WTC11 (cell line): ENCODE measurements at regions not wholly inside any gene's neighbourhood (a gene's known extent, or its start where the extent isn't known, plus 50 kb on each side); places are given as distances from the start of the nearest gene placed in this dataset.

Experiments
- ARID4B ChIP-seq: sonication (generic); formaldehyde crosslinking; IDR thresholded peaks from 2 replicates; pipeline ENCODE4 v1.8.0; 2023; ENCODE audit warnings: missing genetic modification reagents, mild to moderate bottlenecking, borderline replicate concordance
- ATF3 ChIP-seq: sonication (generic); formaldehyde crosslinking; conservative IDR thresholded peaks from 2 replicates; pipeline ENCODE4 v1.8.1; 2022; ENCODE audit warnings: mild to moderate bottlenecking, missing genetic modification reagents
- ATF6 ChIP-seq: sonication (generic); formaldehyde crosslinking; IDR thresholded peaks from 2 replicates; pipeline ENCODE4 v1.8.1; 2023; ENCODE audit warnings: mild to moderate bottlenecking, missing genetic modification reagents
- CTCF ChIP-seq: fragments of 200-600 bp; IDR thresholded peaks from 2 replicates; pipeline ENCODE4 v1.8.0; 2022; ENCODE audit warnings: antibody characterized with exemption
- ESRRA ChIP-seq: sonication (generic); formaldehyde crosslinking; IDR thresholded peaks from 2 replicates; pipeline ENCODE4 v1.8.1; 2022; ENCODE audit warnings: mild to moderate bottlenecking, missing genetic modification reagents, borderline replicate concordance
- GABPB1 ChIP-seq: sonication (generic); formaldehyde crosslinking; IDR thresholded peaks from 2 replicates; pipeline ENCODE4 v1.8.1; 2023; ENCODE audit warnings: mild to moderate bottlenecking, missing genetic modification reagents
- JUN ChIP-seq: sonication (generic); formaldehyde crosslinking; IDR thresholded peaks from 2 replicates; pipeline ENCODE4 v1.8.0; 2023; ENCODE audit warnings: mild to moderate bottlenecking, missing genetic modification reagents
- MAX ChIP-seq: sonication (generic); formaldehyde crosslinking; IDR thresholded peaks from 2 replicates; pipeline ENCODE4 v1.8.0; 2022; ENCODE audit warnings: mild to moderate bottlenecking, missing genetic modification reagents
- SP1 ChIP-seq: sonication (generic); formaldehyde crosslinking; conservative IDR thresholded peaks from 2 replicates; pipeline ENCODE4 v1.8.1; 2022; ENCODE audit warnings: missing genetic modification reagents
- USF1 ChIP-seq: sonication (generic); formaldehyde crosslinking; IDR thresholded peaks from 2 replicates; pipeline ENCODE4 v1.8.0; 2022; ENCODE audit warnings: mild to moderate bottlenecking, missing genetic modification reagents
- ZNF219 ChIP-seq: sonication (generic); formaldehyde crosslinking; IDR thresholded peaks from 2 replicates; pipeline ENCODE4 v1.8.0; 2023; ENCODE audit warnings: missing genetic modification reagents, mild to moderate bottlenecking, borderline replicate concordance
- ZNF512 ChIP-seq: sonication (generic); formaldehyde crosslinking; IDR thresholded peaks from 2 replicates; pipeline ENCODE4 v1.8.1; 2022; ENCODE audit warnings: missing genetic modification reagents, borderline replicate concordance
- ZSCAN18 ChIP-seq: fragments of 250-450 bp; sonication (Bioruptor Pico); IDR thresholded peaks from 2 replicates; pipeline ENCODE4 v2.1.2; 2022; ENCODE audit warnings: mild to moderate bottlenecking, moderate library complexity

GRCh38 chr4:151831526-151831925 is 70.7 kb upstream of the GATB start:
- TF ChIP-seq CTCF = no peak
- TF ChIP-seq ESRRA (CRISPR knock-in tag) = no peak
- TF ChIP-seq ZSCAN18 (CRISPR knock-in tag) = no peak
- no peak for TF ChIP-seq ARID4B
- TF ChIP-seq JUN (CRISPR knock-in tag) = no peak
- TF ChIP-seq USF1 (CRISPR knock-in tag) = no peak
- no peak for TF ChIP-seq SP1 (CRISPR knock-in tag)
- TF ChIP-seq GABPB1 (CRISPR knock-in tag) = no peak
- no peak for TF ChIP-seq ATF3 (CRISPR knock-in tag)
- TF ChIP-seq MAX (CRISPR knock-in tag) = no peak
- no peak for TF ChIP-seq ATF6 (CRISPR knock-in tag)
- no peak for TF ChIP-seq ZNF219 (CRISPR knock-in tag)
- TF ChIP-seq ZNF512 (CRISPR knock-in tag) = no peak
